SK-N-SH (cell line): ENCODE measurements at regions not wholly inside any gene's neighbourhood (a gene's known extent, or its start where the extent isn't known, plus 50 kb on each side); places are given as distances from the start of the nearest gene placed in this dataset.

Experiments used
- CTCF ChIA-PET: fragments of 300-600, 350-600 bp; formaldehyde crosslinking; extraction: SDS; loops from one replicate; lab custom pipeline; 2021; lab: Yijun Ruan, JAX
- POLR2A ChIA-PET: fragments of 350-600 bp; sonication (Branson Sonifier 250); formaldehyde crosslinking; extraction: SDS; loops from one replicate; lab custom pipeline; 2020; ENCODE audit warnings: antibody characterized with exemption, inconsistent platforms; lab: Yijun Ruan, JAX
- DNase-seq: peaks from one replicate; pipeline ENCODE4 v3.0.0; 2012
- H2AFZ ChIP-seq: fragments of 200-600 bp; sonication (generic); 2 replicates; pipeline ENCODE4 v1.8.1; 2016; ENCODE audit warnings: antibody characterized with exemption, mild to moderate bottlenecking, low read depth
- H3F3A ChIP-seq: fragments of 200-600 bp; sonication (generic); replicated peaks from 2 replicates; pipeline ENCODE3; 2016; ENCODE audit warnings: antibody characterized with exemption, mild to moderate bottlenecking; ENCODE audit not compliant: insufficient read depth
- H3K27ac ChIP-seq, 2 experiments: fragments of 200-500 bp in 1 of 2; fragments of 200-600 bp in 1 of 2; sonication (Bioruptor generic) in 1 of 2; sonication (generic), shearing (Covaris generic) in 1 of 2; 2 replicates each; pipeline versions ENCODE4 v1.5.1 to v1.6.1; 2014 to 2016; ENCODE audit warnings: low read depth in 2 of 2, inconsistent platforms in 1 of 2, low read length in 1 of 2, mild to moderate bottlenecking in 1 of 2, mixed read lengths in 1 of 2
- H3K27me3 ChIP-seq: fragments of 200-600 bp; sonication (generic), shearing (Covaris generic); 2 replicates; pipeline ENCODE4 v1.6.1; 2016; ENCODE audit warnings: mixed run types; ENCODE audit not compliant: insufficient read depth
- H3K36me3 ChIP-seq, 2 experiments: fragments of 200-500 bp in 1 of 2; fragments of 200-600 bp in 1 of 2; sonication (Bioruptor generic) in 1 of 2; sonication (generic) in 1 of 2; replicated peaks in 1 of 2; 2 replicates each; pipeline versions ENCODE3 to v1.5.1; 2014 to 2016; ENCODE audit warnings: low read length in 1 of 2, mild to moderate bottlenecking in 1 of 2; ENCODE audit not compliant: insufficient read depth in 2 of 2, control insufficient read depth in 1 of 2
- H3K4me1 ChIP-seq, 2 experiments: fragments of 200-500 bp in 1 of 2; fragments of 200-600 bp in 1 of 2; sonication (Bioruptor generic) in 1 of 2; sonication (generic), shearing (Covaris generic) in 1 of 2; 2 replicates each; pipeline versions ENCODE4 v1.5.1 to v1.6.1; 2014 to 2016; ENCODE audit warnings: low read depth in 1 of 2, low read length in 1 of 2, mixed run types in 1 of 2; ENCODE audit not compliant: insufficient read depth in 2 of 2, control insufficient read depth in 1 of 2
- H3K4me2 ChIP-seq: fragments of 200-600 bp; sonication (generic), shearing (Covaris generic); 2 replicates; pipeline ENCODE4 v1.6.1; 2017; ENCODE audit warnings: mixed run types
- H3K4me3 ChIP-seq, 2 experiments: fragments of 200-500 bp in 1 of 2; fragments of 200-600 bp in 1 of 2; sonication (Bioruptor generic) in 1 of 2; sonication (generic), shearing (Covaris generic) in 1 of 2; 2 replicates each; pipeline versions ENCODE4 v1.5.1 to v1.8.1; 2014 to 2016; ENCODE audit warnings: low read depth in 2 of 2, inconsistent platforms in 1 of 2, low read length in 1 of 2, mild to moderate bottlenecking in 1 of 2, mixed read lengths in 1 of 2, moderate library complexity in 1 of 2
- H3K79me2 ChIP-seq: fragments of 200-600 bp; sonication (generic); 2 replicates; pipeline ENCODE4 v1.8.1; 2017; ENCODE audit warnings: mild to moderate bottlenecking; ENCODE audit not compliant: insufficient read depth
- H3K9ac ChIP-seq: fragments of 200-600 bp; sonication (generic); 2 replicates; pipeline ENCODE4 v1.6.1; 2017; ENCODE audit warnings: mixed run types
- H3K9me2 ChIP-seq: fragments of 200-600 bp; sonication (generic); 2 replicates; pipeline ENCODE4 v1.6.1; 2017; ENCODE audit warnings: mixed run types
- H3K9me3 ChIP-seq: fragments of 200-600 bp; sonication (generic); 2 replicates; pipeline ENCODE4 v1.6.1; 2017; ENCODE audit warnings: mixed run types, mild to moderate bottlenecking, moderate library complexity
- H4K20me1 ChIP-seq: fragments of 200-600 bp; sonication (generic); 2 replicates; pipeline ENCODE4 v1.6.1; 2017; ENCODE audit warnings: mild to moderate bottlenecking, mixed run types; ENCODE audit not compliant: insufficient read depth
- EZH2phosphoT487 ChIP-seq: fragments of 200-600 bp; sonication (generic); IDR thresholded peaks from 2 replicates; pipeline ENCODE4 v1.6.1; 2017; ENCODE audit warnings: low read depth, mixed run types, mild to moderate bottlenecking, antibody characterized with exemption, moderate library complexity, borderline replicate concordance
- FOSL2 ChIP-seq: IDR thresholded peaks from 2 replicates; pipeline ENCODE4 v1.4.0; 2012; ENCODE audit warnings: low read depth, mild to moderate bottlenecking, moderate library complexity, borderline replicate concordance
- FOXJ3 ChIP-seq: sonication (generic); formaldehyde crosslinking; IDR thresholded peaks from 2 replicates; pipeline ENCODE4 v1.5.1; 2020; ENCODE audit warnings: mild to moderate bottlenecking, missing genetic modification reagents
- GABPA ChIP-seq: IDR thresholded peaks from 2 replicates; pipeline ENCODE4 v1.4.0; 2012; ENCODE audit warnings: low read depth, mild to moderate bottlenecking
- MAX ChIP-seq: IDR thresholded peaks from 2 replicates; pipeline ENCODE4 v1.4.0; 2012; ENCODE audit warnings: low read depth
- MXI1 ChIP-seq: IDR thresholded peaks from 2 replicates; pipeline ENCODE4 v1.6.1; 2012; ENCODE audit warnings: mild to moderate bottlenecking, low read depth, low read length, improper control_type of control experiment
- POLR2AphosphoS5 ChIP-seq: IDR thresholded peaks from 2 replicates; pipeline ENCODE4 v1.6.1; 2012; ENCODE audit warnings: low read depth, low read length
- RXRA ChIP-seq: IDR thresholded peaks from 2 replicates; pipeline ENCODE4 v1.4.0; 2012; ENCODE audit warnings: low read depth, mild to moderate bottlenecking, borderline replicate concordance
- SMC3 ChIP-seq: IDR thresholded peaks from 2 replicates; pipeline ENCODE4 v1.6.1; 2012; ENCODE audit warnings: low read depth, low read length, improper control_type of control experiment
- TAF1 ChIP-seq: IDR thresholded peaks from 2 replicates; pipeline ENCODE4 v1.6.1; 2012; ENCODE audit warnings: low read depth, mild to moderate bottlenecking, low read length, moderate library complexity, borderline replicate concordance
- TCF12 ChIP-seq: IDR thresholded peaks from 2 replicates; pipeline ENCODE4 v1.4.0; 2012
- whole genome bisulfite sequencing: methylation state at CpG from one replicate; pipeline ENCODE4 v1.1.6; 2017; ENCODE audit warnings: low lambda C conversion rate; 5-methylcytosine and 5-hydroxymethylcytosine counted together
- TF ChIP-seq, protein P1 (sequence below): fragments of 200-600 bp; sonication (generic); IDR thresholded peaks from 2 replicates; pipeline ENCODE4 v1.6.1; 2017; ENCODE audit warnings: antibody characterized with exemption, mild to moderate bottlenecking, moderate library complexity
- TF ChIP-seq, protein P2 (sequence below): IDR thresholded peaks from 2 replicates; pipeline ENCODE4; 2012

GRCh38 chr18:25435149-25435782 lies 83.3 kb upstream of the ZNF521 start:
- Histone ChIP-seq H3K9me3 (no peaks in the 10 kb centered on the region), H3K4me3 (no peak overlapping the region), H3K9me2 (no peaks in the 10 kb centered on the region), H4K20me1 (no peaks in the 10 kb centered on the region), H3K27me3 (no peaks in the 10 kb centered on the region), H3K36me3 (no peaks in the 10 kb centered on the region), H2AFZ (no peak overlapping the region), H3K9ac (no peak overlapping the region), H3F3A (no peaks in the 10 kb centered on the region), H3K27ac (no peak overlapping the region), H3K4me1 (peaks cover 0 to 2% of the 10 kb centered on the region in 2 experiments; a peak in 2 of 4 replicates), H3K79me2 (no peaks in the 10 kb centered on the region), H3K4me2 (no peak overlapping the region)
- TF ChIP-seq, protein P1, sequence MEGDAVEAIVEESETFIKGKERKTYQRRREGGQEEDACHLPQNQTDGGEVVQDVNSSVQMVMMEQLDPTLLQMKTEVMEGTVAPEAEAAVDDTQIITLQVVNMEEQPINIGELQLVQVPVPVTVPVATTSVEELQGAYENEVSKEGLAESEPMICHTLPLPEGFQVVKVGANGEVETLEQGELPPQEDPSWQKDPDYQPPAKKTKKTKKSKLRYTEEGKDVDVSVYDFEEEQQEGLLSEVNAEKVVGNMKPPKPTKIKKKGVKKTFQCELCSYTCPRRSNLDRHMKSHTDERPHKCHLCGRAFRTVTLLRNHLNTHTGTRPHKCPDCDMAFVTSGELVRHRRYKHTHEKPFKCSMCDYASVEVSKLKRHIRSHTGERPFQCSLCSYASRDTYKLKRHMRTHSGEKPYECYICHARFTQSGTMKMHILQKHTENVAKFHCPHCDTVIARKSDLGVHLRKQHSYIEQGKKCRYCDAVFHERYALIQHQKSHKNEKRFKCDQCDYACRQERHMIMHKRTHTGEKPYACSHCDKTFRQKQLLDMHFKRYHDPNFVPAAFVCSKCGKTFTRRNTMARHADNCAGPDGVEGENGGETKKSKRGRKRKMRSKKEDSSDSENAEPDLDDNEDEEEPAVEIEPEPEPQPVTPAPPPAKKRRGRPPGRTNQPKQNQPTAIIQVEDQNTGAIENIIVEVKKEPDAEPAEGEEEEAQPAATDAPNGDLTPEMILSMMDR: no peak
- no peak for TF ChIP-seq POLR2AphosphoS5
- TF ChIP-seq TAF1: no peak
- WGBS: 86% methylated on average over 3 of the region's 3 CpGs
- ChIA-PET CTCF (no interaction called here), POLR2A (no interaction called here)
- DNase-seq: no peak

DNA sequence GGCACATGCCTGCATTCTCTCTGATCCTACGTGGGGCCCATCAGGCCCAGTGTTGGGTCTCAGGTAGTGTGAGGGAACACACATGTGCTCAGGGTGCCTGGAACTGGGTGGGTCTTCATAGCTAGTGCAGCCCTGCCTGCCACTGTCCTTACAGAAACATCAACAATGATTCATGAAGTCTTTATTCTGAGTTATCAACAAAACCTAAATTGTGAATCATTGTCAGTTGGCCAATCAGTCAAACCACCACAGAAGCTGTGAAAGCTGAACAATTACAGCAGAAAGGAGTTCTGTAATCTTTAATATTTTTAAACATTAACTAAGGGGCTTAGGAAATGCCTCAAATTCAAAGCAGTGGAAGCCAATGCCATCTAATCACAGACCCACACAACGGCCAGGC lies 82.8 kb upstream of the ZNF521 start:
- Histone ChIP-seq H3K9ac (no peak overlapping the region), H3K27ac (no peak overlapping the region), H3K79me2 (no peaks in the 10 kb centered on the region), H3K36me3 (no peaks in the 10 kb centered on the region), H3K9me2 (no peaks in the 10 kb centered on the region), H3F3A (no peaks in the 10 kb centered on the region), H3K9me3 (no peaks in the 10 kb centered on the region), H4K20me1 (no peaks in the 10 kb centered on the region), H3K4me3 (no peak overlapping the region), H3K4me2 (no peak overlapping the region), H3K27me3 (no peaks in the 10 kb centered on the region), H2AFZ (no peak overlapping the region), H3K4me1 (peaks cover 0 to 2% of the 10 kb centered on the region in 2 experiments; a peak in 2 of 4 replicates)
- CTCF ChIA-PET: no interaction called here
- no peak for DNase-seq
- WGBS: 60% methylated on average over 2 of the region's 2 CpGs
- TF ChIP-seq FOXJ3 (no peak), TCF12 (no peak), MXI1 (no peak), POLR2AphosphoS5 (no peak), GABPA (no peak), RXRA (no peak), MAX (no peak), FOSL2 (no peak), SMC3 (no peak), EZH2phosphoT487 (no peak)
- TF ChIP-seq, protein P2, sequence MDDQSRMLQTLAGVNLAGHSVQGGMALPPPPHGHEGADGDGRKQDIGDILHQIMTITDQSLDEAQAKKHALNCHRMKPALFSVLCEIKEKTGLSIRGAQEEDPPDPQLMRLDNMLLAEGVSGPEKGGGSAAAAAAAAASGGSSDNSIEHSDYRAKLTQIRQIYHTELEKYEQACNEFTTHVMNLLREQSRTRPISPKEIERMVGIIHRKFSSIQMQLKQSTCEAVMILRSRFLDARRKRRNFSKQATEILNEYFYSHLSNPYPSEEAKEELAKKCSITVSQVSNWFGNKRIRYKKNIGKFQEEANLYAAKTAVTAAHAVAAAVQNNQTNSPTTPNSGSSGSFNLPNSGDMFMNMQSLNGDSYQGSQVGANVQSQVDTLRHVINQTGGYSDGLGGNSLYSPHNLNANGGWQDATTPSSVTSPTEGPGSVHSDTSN: no peak
- POLR2A ChIA-PET: no interaction called here
